ENCODE measurements at regions not wholly inside any gene's neighbourhood (a gene's known extent, or its start where the extent isn't known, plus 50 kb on each side); places are given as distances from the start of the nearest gene placed in this dataset.
"Not testable (repeated sequence)": the region's sequence is repeated elsewhere in the genome, so short reads cannot be mapped to it uniquely, and the experiment has no call there.

- DNase-seq: no peak
These were observed 120.2 kb upstream of the IGF1R start for GRCh38 chr15:98528046-98528725.

GRCh38 chr15:98529205-98530145, 118.9 kb upstream of the IGF1R start:
- no peak for DNase-seq

- no peak for DNase-seq
These were observed 117.8 kb upstream of the IGF1R start for GRCh38 chr15:98530570-98530969.

- DNase-seq: no peak
These were observed 116.3 kb upstream of the IGF1R start for GRCh38 chr15:98532063-98532462.

- no peak for DNase-seq
These were observed 111.4 kb upstream of the IGF1R start for GRCh38 chr15:98536976-98537375.

- DNase-seq: no peak
These were observed 110.8 kb upstream of the IGF1R start for GRCh38 chr15:98537516-98538060.

- DNase-seq: no peak
These were observed 106.8 kb upstream of the IGF1R start for GRCh38 chr15:98541519-98541918.

GRCh38 chr15:98543237-98543636, 105.1 kb upstream of the IGF1R start:
- DNase-seq: no peak

GRCh38 chr15:98546329-98546728, 102.0 kb upstream of the IGF1R start:
- DNase-seq: no peak

- no peak for DNase-seq
These were observed 101.1 kb upstream of the IGF1R start for GRCh38 chr15:98547275-98547674.

- no peak for DNase-seq
These were observed 100.6 kb upstream of the IGF1R start for GRCh38 chr15:98547741-98548138.

- no peak for DNase-seq
These were observed 100.0 kb upstream of the IGF1R start for GRCh38 chr15:98548139-98548971.

- DNase-seq: no peak
These were observed 99.3 kb upstream of the IGF1R start for GRCh38 chr15:98549003-98549402.

- DNase-seq: no peak
These were observed 98.6 kb upstream of the IGF1R start for GRCh38 chr15:98549741-98550140.

- DNase-seq: not testable (repeated sequence)
These were observed 98.0 kb upstream of the IGF1R start for GRCh38 chr15:98550363-98550762.

- DNase-seq: no peak
These were observed 96.3 kb upstream of the IGF1R start for GRCh38 chr15:98551936-98552562.

- DNase-seq: no peak
These were observed 93.8 kb upstream of the IGF1R start for GRCh38 chr15:98554272-98555172.

GRCh38 chr15:98555173-98555515, 93.2 kb upstream of the IGF1R start:
- no peak for DNase-seq

- no peak for DNase-seq
These were observed 92.0 kb upstream of the IGF1R start for GRCh38 chr15:98556321-98556720.

- no peak for DNase-seq
These were observed 88.0 kb upstream of the IGF1R start for GRCh38 chr15:98560338-98560737.

GRCh38 chr15:98561169-98561941, 87.0 kb upstream of the IGF1R start:
- DNase-seq: no peak
